Nephron progenitor cell (in vitro differentiated cells): ENCODE measurements at regions not wholly inside any gene's neighbourhood (a gene's known extent, or its start where the extent isn't known, plus 50 kb on each side); places are given as distances from the start of the nearest gene placed in this dataset.

ENCODE experiments used
- DNase-seq: peaks from one replicate; pipeline ENCODE4 v3.0.0; 2021
- H3K27ac Mint-ChIP-seq: 2 replicates; pipeline ENCODE4 v1.8.0; 2021; ENCODE audit warnings: mild to moderate bottlenecking, moderate library complexity, mixed read lengths
- H3K27me3 Mint-ChIP-seq: 2 replicates; pipeline ENCODE4 v1.8.0; 2021; ENCODE audit warnings: mild to moderate bottlenecking, low read depth, mixed read lengths; ENCODE audit not compliant: poor library complexity
- H3K36me3 Mint-ChIP-seq: 2 replicates; pipeline ENCODE4 v1.8.0; 2021; ENCODE audit warnings: low read depth, mixed read lengths
- H3K4me1 Mint-ChIP-seq: 2 replicates; pipeline ENCODE4 v1.8.0; 2021; ENCODE audit warnings: mixed read lengths
- H3K4me3 Mint-ChIP-seq: 2 replicates; pipeline ENCODE4 v1.8.0; 2021; ENCODE audit warnings: mild to moderate bottlenecking, moderate library complexity, mixed read lengths
- H3K9me3 Mint-ChIP-seq: 2 replicates; pipeline ENCODE4 v1.8.0; 2021; ENCODE audit warnings: mild to moderate bottlenecking, moderate library complexity, mixed read lengths
- TF ChIP-seq, protein P1 (sequence below): fragments of 200-600 bp; sonication (generic); IDR thresholded peaks from 2 replicates; pipeline ENCODE4 v1.5.0; 2021; ENCODE audit warnings: antibody characterized with exemption

- peaks cover 5% of the 10 kb centered on the region for H3K9me3 Mint-ChIP-seq
- H3K4me1 Mint-ChIP-seq = no peaks in the 10 kb centered on the region
- H3K36me3 Mint-ChIP-seq = no peaks in the 10 kb centered on the region
- TF ChIP-seq, protein P1, sequence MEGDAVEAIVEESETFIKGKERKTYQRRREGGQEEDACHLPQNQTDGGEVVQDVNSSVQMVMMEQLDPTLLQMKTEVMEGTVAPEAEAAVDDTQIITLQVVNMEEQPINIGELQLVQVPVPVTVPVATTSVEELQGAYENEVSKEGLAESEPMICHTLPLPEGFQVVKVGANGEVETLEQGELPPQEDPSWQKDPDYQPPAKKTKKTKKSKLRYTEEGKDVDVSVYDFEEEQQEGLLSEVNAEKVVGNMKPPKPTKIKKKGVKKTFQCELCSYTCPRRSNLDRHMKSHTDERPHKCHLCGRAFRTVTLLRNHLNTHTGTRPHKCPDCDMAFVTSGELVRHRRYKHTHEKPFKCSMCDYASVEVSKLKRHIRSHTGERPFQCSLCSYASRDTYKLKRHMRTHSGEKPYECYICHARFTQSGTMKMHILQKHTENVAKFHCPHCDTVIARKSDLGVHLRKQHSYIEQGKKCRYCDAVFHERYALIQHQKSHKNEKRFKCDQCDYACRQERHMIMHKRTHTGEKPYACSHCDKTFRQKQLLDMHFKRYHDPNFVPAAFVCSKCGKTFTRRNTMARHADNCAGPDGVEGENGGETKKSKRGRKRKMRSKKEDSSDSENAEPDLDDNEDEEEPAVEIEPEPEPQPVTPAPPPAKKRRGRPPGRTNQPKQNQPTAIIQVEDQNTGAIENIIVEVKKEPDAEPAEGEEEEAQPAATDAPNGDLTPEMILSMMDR = no peak
- H3K4me3 Mint-ChIP-seq = no peak overlapping the region
- peaks cover 6% of the 10 kb centered on the region for H3K27me3 Mint-ChIP-seq
- no peak for DNase-seq
- no peak overlapping the region for H3K27ac Mint-ChIP-seq
Measured at GRCh38 chr4:181245326-181245725, 997.9 kb upstream of the TENM3 start.

DNA sequence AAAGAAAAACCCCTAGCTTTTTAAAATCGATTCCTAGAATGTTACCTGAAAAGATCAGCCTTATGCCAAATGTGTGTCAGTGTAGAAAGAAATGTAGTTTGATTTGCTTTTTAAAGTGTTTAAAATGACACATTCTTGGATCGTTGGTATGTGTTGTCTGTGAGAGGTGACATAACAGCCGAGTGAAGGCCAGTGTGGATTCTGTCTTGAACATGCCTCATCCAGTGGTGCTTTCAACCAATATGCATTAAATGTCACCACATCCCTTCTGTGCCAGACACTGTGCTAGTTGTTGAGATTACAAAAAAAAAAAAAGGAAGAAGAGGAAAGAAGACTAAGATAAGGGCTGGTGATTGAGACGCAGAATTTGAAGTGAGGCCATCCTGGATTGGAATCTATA, 994.2 kb upstream of the TENM3 start:
- Mint-ChIP-seq H3K36me3 (no peaks in the 10 kb centered on the region), H3K9me3 (no peaks in the 10 kb centered on the region), H3K27me3 (peaks cover 10% of the 10 kb centered on the region), H3K27ac (no peak overlapping the region), H3K4me1 (no peaks in the 10 kb centered on the region), H3K4me3 (no peak overlapping the region)
- no peak for DNase-seq
- TF ChIP-seq, protein P1 = no peak

DNA sequence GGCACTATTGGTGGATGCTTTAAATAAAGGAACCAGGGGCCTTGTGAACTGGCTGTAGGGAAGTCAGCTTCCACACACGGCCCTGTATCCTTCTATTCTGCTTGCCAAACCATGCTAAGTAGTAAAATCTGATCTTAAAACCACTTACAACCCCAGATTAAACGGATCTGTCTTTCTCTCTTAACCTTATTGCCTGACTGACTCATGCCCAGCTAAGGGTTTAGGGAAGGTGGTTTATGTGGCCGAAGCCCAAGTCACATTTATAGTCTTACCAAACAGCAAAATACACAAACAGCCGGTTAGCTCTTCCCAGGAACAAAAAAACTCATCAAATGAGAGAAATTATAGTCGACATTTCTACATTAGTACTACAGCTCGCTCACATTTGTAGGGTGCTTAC, 988.4 kb upstream of the TENM3 start:
- no peak for DNase-seq
- no peaks in the 10 kb centered on the region for H3K9me3 Mint-ChIP-seq
- no peak overlapping the region for H3K4me3 Mint-ChIP-seq
- peaks cover 7% of the 10 kb centered on the region for H3K27me3 Mint-ChIP-seq
- H3K4me1 Mint-ChIP-seq = peaks cover 5% of the 10 kb centered on the region
- H3K27ac Mint-ChIP-seq = peak overlapping the region; percentile 36
- H3K36me3 Mint-ChIP-seq = no peaks in the 10 kb centered on the region
- TF ChIP-seq, protein P1 = no peak

DNA sequence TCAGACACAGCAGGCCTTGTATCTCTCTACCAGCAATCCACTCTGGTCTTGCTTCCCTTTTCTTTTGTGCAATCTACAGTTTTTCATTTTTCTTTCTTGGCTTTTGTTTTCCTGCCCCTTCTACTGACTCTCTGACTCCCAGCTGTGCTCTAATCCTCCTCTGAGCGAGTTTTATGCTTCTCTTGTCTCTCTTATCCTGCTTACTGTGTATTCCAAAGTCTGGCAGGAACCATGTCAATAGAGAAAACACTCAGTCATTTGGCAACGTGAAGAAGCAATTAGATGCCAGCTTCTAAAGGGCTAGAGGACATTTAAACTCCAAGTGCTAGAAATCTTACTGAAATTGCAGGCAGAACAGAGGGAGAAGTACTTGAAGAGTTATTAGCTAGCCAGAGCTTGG, 984.6 kb upstream of the TENM3 start:
- no peaks in the 10 kb centered on the region for H3K27me3 Mint-ChIP-seq
- peaks cover 18% of the 10 kb centered on the region for H3K4me1 Mint-ChIP-seq

DNA sequence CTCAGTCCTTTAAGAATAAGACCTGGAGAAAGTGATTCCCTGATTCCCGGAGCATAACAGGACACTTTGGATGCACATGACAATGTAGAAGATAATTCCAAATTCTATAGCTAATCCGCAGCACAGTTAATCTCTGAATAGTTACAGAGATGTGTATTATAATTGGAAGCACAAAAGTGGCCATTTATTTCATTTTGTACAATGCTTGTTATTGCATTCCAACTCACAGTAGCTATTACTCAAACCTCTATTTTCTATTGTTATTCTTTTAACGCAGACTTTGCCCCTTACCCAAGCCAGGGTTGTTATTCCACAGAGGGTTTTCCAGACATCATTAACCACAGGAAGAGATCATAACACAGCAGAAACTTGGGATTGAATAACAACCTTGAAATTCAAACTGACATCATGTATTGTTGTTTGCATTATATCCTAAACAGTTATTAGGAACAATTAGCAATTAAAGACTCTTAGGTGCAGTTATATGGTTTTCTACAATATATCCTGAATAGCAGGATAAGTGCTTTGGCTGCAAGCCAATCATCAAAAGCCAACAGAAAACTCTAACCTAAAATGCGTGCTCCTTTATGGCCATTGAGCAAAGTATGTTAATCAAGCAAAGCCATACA, 984.0 kb upstream of the TENM3 start:
- H3K27ac Mint-ChIP-seq = no peak overlapping the region
- peaks cover 18% of the 10 kb centered on the region for H3K4me1 Mint-ChIP-seq
- H3K9me3 Mint-ChIP-seq = no peaks in the 10 kb centered on the region
- no peaks in the 10 kb centered on the region for H3K27me3 Mint-ChIP-seq
- H3K4me3 Mint-ChIP-seq = no peak overlapping the region
- DNase-seq = no peak
- no peaks in the 10 kb centered on the region for H3K36me3 Mint-ChIP-seq
- TF ChIP-seq, protein P1 = no peak

More for the DNA sequence above, 984.6 kb upstream of the TENM3 start:
- TF ChIP-seq, protein P1 = no peak
- no peak for DNase-seq
- Mint-ChIP-seq H3K9me3 (no peaks in the 10 kb centered on the region), H3K4me3 (no peak overlapping the region), H3K36me3 (no peaks in the 10 kb centered on the region), H3K27ac (no peak overlapping the region)

GRCh38 chr4:181261279-181261678, 981.9 kb upstream of the TENM3 start:
- H3K9me3 Mint-ChIP-seq = no peaks in the 10 kb centered on the region
- H3K27ac Mint-ChIP-seq = no peak overlapping the region
- TF ChIP-seq, protein P1 = peak; percentile 39
- H3K4me1 Mint-ChIP-seq = peaks cover 27% of the 10 kb centered on the region
- DNase-seq = no peak
- peak overlapping the region; percentile 51 for H3K4me3 Mint-ChIP-seq
- peaks cover 2% of the 10 kb centered on the region for H3K27me3 Mint-ChIP-seq
- H3K36me3 Mint-ChIP-seq = no peaks in the 10 kb centered on the region
